Trophoblast cell (in vitro differentiated cells and primary cell): ENCODE measurements at regions not wholly inside any gene's neighbourhood (a gene's known extent, or its start where the extent isn't known, plus 50 kb on each side); places are given as distances from the start of the nearest gene placed in this dataset.

Experiments
- DNase-seq, 2 donors: peaks; one replicate each; pipeline ENCODE4 v3.0.0-alpha.2; 2016
- H2AFZ ChIP-seq: 2 replicates; pipeline ENCODE4 v1.6.1; 2013; ENCODE audit warnings: low read length, moderate library complexity, mild to moderate bottlenecking; ENCODE audit not compliant: insufficient read depth, poor library complexity
- H2AK5ac ChIP-seq: 2 replicates; pipeline ENCODE4 v1.6.1; 2013; ENCODE audit warnings: mild to moderate bottlenecking, low read length
- H2BK120ac ChIP-seq: 2 replicates; pipeline ENCODE4 v1.6.1; 2013; ENCODE audit warnings: low read length, mild to moderate bottlenecking, moderate library complexity; ENCODE audit not compliant: insufficient read depth, poor library complexity
- H2BK12ac ChIP-seq: 2 replicates; pipeline ENCODE4 v1.6.1; 2013; ENCODE audit warnings: mild to moderate bottlenecking, low read length, moderate library complexity
- H2BK5ac ChIP-seq: 2 replicates; pipeline ENCODE4 v1.6.1; 2013; ENCODE audit warnings: low read length, low read depth, moderate library complexity, mild to moderate bottlenecking; ENCODE audit not compliant: poor library complexity
- H3K14ac ChIP-seq: 2 replicates; pipeline ENCODE4 v1.6.1; 2013; ENCODE audit warnings: mild to moderate bottlenecking, low read length
- H3K18ac ChIP-seq: 2 replicates; pipeline ENCODE4 v1.6.1; 2013; ENCODE audit warnings: mild to moderate bottlenecking, low read length
- H3K23ac ChIP-seq: 2 replicates; pipeline ENCODE4 v1.6.1; 2013; ENCODE audit warnings: low read length
- H3K27ac ChIP-seq: 2 replicates; pipeline ENCODE4 v1.5.1; 2013; ENCODE audit warnings: low read depth, mild to moderate bottlenecking, inconsistent platforms, low read length, moderate library complexity
- H3K27me3 ChIP-seq: 2 replicates; pipeline ENCODE4 v1.6.1; 2013; ENCODE audit warnings: inconsistent platforms, mild to moderate bottlenecking, low read length, moderate library complexity; ENCODE audit not compliant: insufficient read depth
- H3K36me3 ChIP-seq, 2 experiments: 1 replicate in 1 of 2; 2 replicates in 1 of 2; pipeline ENCODE4 v1.6.1; 2013; ENCODE audit warnings: low read length in 2 of 2, mild to moderate bottlenecking in 2 of 2, moderate library complexity in 1 of 2; ENCODE audit not compliant: insufficient read depth in 2 of 2, control insufficient read depth in 1 of 2
- H3K4ac ChIP-seq: 2 replicates; pipeline ENCODE4 v1.6.1; 2013; ENCODE audit warnings: low read depth, mild to moderate bottlenecking, low read length, moderate library complexity
- H3K4me1 ChIP-seq, 2 experiments: 1 replicate in 1 of 2; 2 replicates in 1 of 2; pipeline ENCODE4 v1.6.1; 2013; ENCODE audit warnings: low read length in 2 of 2, mild to moderate bottlenecking in 2 of 2, moderate library complexity in 1 of 2; ENCODE audit not compliant: insufficient read depth in 2 of 2, control insufficient read depth in 1 of 2
- H3K4me2 ChIP-seq: 2 replicates; pipeline ENCODE4 v1.6.1; 2013; ENCODE audit warnings: inconsistent platforms, mild to moderate bottlenecking, low read length, moderate library complexity
- H3K4me3 ChIP-seq: 2 replicates; pipeline ENCODE4 v1.5.1; 2013; ENCODE audit warnings: mild to moderate bottlenecking, low read depth, low read length, inconsistent platforms
- H3K79me1 ChIP-seq: one replicate; pipeline ENCODE4 v1.6.1; 2013; ENCODE audit warnings: low read length
- H3K79me2 ChIP-seq: 2 replicates; pipeline ENCODE4 v1.6.1; 2013; ENCODE audit warnings: low read length, mild to moderate bottlenecking; ENCODE audit not compliant: control insufficient read depth, insufficient read depth, poor library complexity
- H3K9ac ChIP-seq: 2 replicates; pipeline ENCODE4 v1.6.1; 2013; ENCODE audit warnings: mild to moderate bottlenecking, low read length
- H3K9me3 ChIP-seq: 2 replicates; pipeline ENCODE4 v1.6.1; 2013; ENCODE audit warnings: low read depth, mild to moderate bottlenecking, control low read depth, inconsistent platforms, low read length; ENCODE audit not compliant: insufficient read depth
- H4K12ac ChIP-seq: 2 replicates; pipeline ENCODE4 v1.6.1; 2013; ENCODE audit warnings: low read depth, mild to moderate bottlenecking, low read length, moderate library complexity
- H4K8ac ChIP-seq: 2 replicates; pipeline ENCODE4 v1.6.1; 2013; ENCODE audit warnings: low read depth, mild to moderate bottlenecking, low read length, moderate library complexity
- H4K91ac ChIP-seq: one replicate; pipeline ENCODE4 v1.6.1; 2013; ENCODE audit warnings: low read depth, mild to moderate bottlenecking, low read length, moderate library complexity
- WGBS: extraction: QIAGEN DNeasy Blood & Tissue Kit; methylation state at CpG from one replicate; pipeline ENCODE4 v1.1.7; 2013; ENCODE audit warnings: missing lambda C conversion rate; ENCODE audit not compliant: insufficient read length, insufficient coverage; ENCODE audit errors: extremely low coverage; 5-methylcytosine and 5-hydroxymethylcytosine counted together

GRCh38 chr3:176193032-176193730 lies 1004.1 kb downstream of the TBL1XR1 start:
- no peaks in the 10 kb centered on the region for H3K79me1 ChIP-seq
- H2AK5ac ChIP-seq = no peak overlapping the region
- H3K4ac ChIP-seq = no peak overlapping the region
- no peak overlapping the region for H3K4me2 ChIP-seq
- no peaks in the 10 kb centered on the region for H3K79me2 ChIP-seq
- H3K14ac ChIP-seq = no peak overlapping the region
- no peak overlapping the region for H4K91ac ChIP-seq
- H3K9me3 ChIP-seq = peaks cover 6% of the 10 kb centered on the region
- no peak overlapping the region for H2BK12ac ChIP-seq
- H3K27me3 ChIP-seq = no peaks in the 10 kb centered on the region
- no peak overlapping the region for H3K27ac ChIP-seq
- H2BK120ac ChIP-seq = no peak overlapping the region
- no peaks in the 10 kb centered on the region for H3K4me1 ChIP-seq
- no peak overlapping the region for H2BK5ac ChIP-seq
- DNase-seq = no peak
- H3K4me3 ChIP-seq = no peak overlapping the region
- no peak overlapping the region for H4K12ac ChIP-seq
- no peak overlapping the region for H3K9ac ChIP-seq
- no peak overlapping the region for H2AFZ ChIP-seq
- H3K36me3 ChIP-seq = no peaks in the 10 kb centered on the region
- H3K23ac ChIP-seq = no peak overlapping the region
- H3K18ac ChIP-seq = no peak overlapping the region
- no peak overlapping the region for H4K8ac ChIP-seq

- Histone ChIP-seq H3K27ac (no peak overlapping the region), H4K91ac (no peak overlapping the region), H2AK5ac (no peak overlapping the region), H3K4me3 (no peak overlapping the region), H3K23ac (no peak overlapping the region), H3K18ac (no peak overlapping the region), H3K79me1 (no peaks in the 10 kb centered on the region), H2AFZ (no peak overlapping the region), H2BK12ac (no peak overlapping the region), H4K8ac (no peak overlapping the region), H2BK5ac (no peak overlapping the region), H4K12ac (no peak overlapping the region), H3K4me1 (no peaks in the 10 kb centered on the region), H3K36me3 (no peaks in the 10 kb centered on the region), H3K4me2 (no peak overlapping the region), H3K9ac (no peak overlapping the region), H3K9me3 (no peaks in the 10 kb centered on the region), H3K14ac (no peak overlapping the region), H3K4ac (no peak overlapping the region), H3K27me3 (no peaks in the 10 kb centered on the region), H2BK120ac (no peak overlapping the region), H3K79me2 (no peaks in the 10 kb centered on the region)
- no peak for DNase-seq
Measured at GRCh38 chr3:176190755-176191154, 1006.5 kb downstream of the TBL1XR1 start.

DNA sequence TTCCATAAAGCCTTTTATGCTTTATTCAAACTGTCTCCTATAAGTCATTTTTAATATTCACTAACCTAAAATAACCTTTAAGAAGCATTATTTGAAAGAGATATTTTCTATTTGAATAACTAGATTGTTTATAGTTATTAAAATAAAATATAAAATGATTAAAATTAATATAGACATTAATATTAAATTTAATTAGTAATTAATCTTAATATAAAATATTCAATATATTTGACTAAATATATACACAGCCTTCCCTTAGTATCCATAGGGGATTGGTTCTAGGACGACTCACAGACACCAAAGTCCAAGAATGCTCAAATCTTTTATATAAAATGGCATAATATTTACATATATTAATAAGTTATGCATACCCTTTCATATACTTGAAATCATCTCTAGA lies 1014.1 kb downstream of the TBL1XR1 start:
- Histone ChIP-seq H4K8ac (no peak overlapping the region), H3K4me2 (no peak overlapping the region)

GRCh38 chr3:176174060-176174459 lies 1023.2 kb downstream of the TBL1XR1 start:
- Histone ChIP-seq H4K12ac (no peak overlapping the region), H3K4me2 (no peak overlapping the region), H3K36me3 (no peaks in the 10 kb centered on the region), H2BK120ac (no peak overlapping the region), H4K8ac (no peak overlapping the region), H3K9ac (no peak overlapping the region), H2BK12ac (no peak overlapping the region), H3K18ac (no peak overlapping the region), H3K14ac (no peak overlapping the region), H3K79me1 (no peaks in the 10 kb centered on the region), H2BK5ac (no peak overlapping the region), H3K4me1 (no peaks in the 10 kb centered on the region), H3K23ac (no peak overlapping the region), H3K9me3 (no peaks in the 10 kb centered on the region), H3K79me2 (no peaks in the 10 kb centered on the region), H2AFZ (no peak overlapping the region), H4K91ac (no peak overlapping the region), H2AK5ac (no peak overlapping the region), H3K27ac (no peak overlapping the region), H3K27me3 (no peaks in the 10 kb centered on the region), H3K4ac (no peak overlapping the region), H3K4me3 (no peak overlapping the region)
- peak in 1 of 2 donors; percentile 5 for DNase-seq
- WGBS = no CpG with 5 or more reads among the region's 6 CpGs

More for the DNA sequence above, 1014.1 kb downstream of the TBL1XR1 start:
- Histone ChIP-seq H3K9me3 (no peaks in the 10 kb centered on the region), H3K27me3 (no peaks in the 10 kb centered on the region), H2BK12ac (no peak overlapping the region), H3K18ac (no peak overlapping the region), H2AK5ac (no peak overlapping the region), H4K91ac (no peak overlapping the region), H3K27ac (no peak overlapping the region), H3K23ac (no peak overlapping the region), H3K79me2 (no peaks in the 10 kb centered on the region), H3K79me1 (no peaks in the 10 kb centered on the region), H3K4me3 (no peak overlapping the region), H2BK120ac (no peak overlapping the region), H3K9ac (no peak overlapping the region), H2BK5ac (no peak overlapping the region), H2AFZ (no peak overlapping the region), H3K14ac (no peak overlapping the region), H3K36me3 (no peaks in the 10 kb centered on the region), H3K4me1 (no peaks in the 10 kb centered on the region), H4K12ac (no peak overlapping the region), H3K4ac (no peak overlapping the region)
- DNase-seq = no peak
- no CpG with 5 or more reads among the region's 1 CpG for WGBS
